Mesenchymal stem cell (in vitro differentiated cells and primary cell): ENCODE measurements at regions not wholly inside any gene's neighbourhood (a gene's known extent, or its start where the extent isn't known, plus 50 kb on each side); places are given as distances from the start of the nearest gene placed in this dataset.

Source experiments
- DNase-seq: peaks from one replicate; pipeline ENCODE4 v3.0.0-alpha.2; 2013
- H2AFZ ChIP-seq: one replicate; pipeline ENCODE4 v1.6.1; 2013; ENCODE audit warnings: low read depth, mild to moderate bottlenecking, control low read depth, inconsistent platforms, low read length, moderate library complexity
- H2AK5ac ChIP-seq: 2 replicates; pipeline ENCODE4 v1.6.1; 2013; ENCODE audit warnings: low read length, moderate library complexity, mild to moderate bottlenecking, inconsistent platforms; ENCODE audit not compliant: severe bottlenecking
- H2BK120ac ChIP-seq: one replicate; pipeline ENCODE4 v1.6.1; 2013; ENCODE audit warnings: low read depth, mild to moderate bottlenecking, inconsistent platforms, low read length, moderate library complexity
- H2BK12ac ChIP-seq, 2 experiments: one replicate each; pipeline ENCODE4 v1.6.1; 2013; ENCODE audit warnings: inconsistent platforms in 2 of 2, low read length in 2 of 2, mild to moderate bottlenecking in 2 of 2, moderate library complexity in 2 of 2, control low read depth in 1 of 2
- H2BK15ac ChIP-seq: one replicate; pipeline ENCODE4 v1.6.1; 2013; ENCODE audit warnings: mild to moderate bottlenecking, low read depth, inconsistent platforms; ENCODE audit not compliant: poor library complexity, severe bottlenecking
- H2BK5ac ChIP-seq: 2 replicates; pipeline ENCODE4 v1.6.1; 2013; ENCODE audit warnings: low read depth, mild to moderate bottlenecking, low read length, control low read depth, inconsistent platforms; ENCODE audit not compliant: poor library complexity, severe bottlenecking
- H3K14ac ChIP-seq, 2 experiments: one replicate each; pipeline ENCODE4 v1.6.1; 2013; ENCODE audit warnings: inconsistent platforms in 2 of 2, low read length in 2 of 2, control low read depth in 1 of 2, mild to moderate bottlenecking in 1 of 2, moderate library complexity in 1 of 2
- H3K18ac ChIP-seq, 2 experiments: one replicate each; pipeline ENCODE4 v1.6.1; 2013; ENCODE audit warnings: inconsistent platforms in 2 of 2, low read length in 2 of 2, control low read depth in 1 of 2, low read depth in 1 of 2, mild to moderate bottlenecking in 1 of 2
- H3K23ac ChIP-seq, 2 experiments: one replicate each; pipeline ENCODE4 v1.6.1; 2013; ENCODE audit warnings: inconsistent platforms in 2 of 2, low read length in 2 of 2, mild to moderate bottlenecking in 2 of 2, moderate library complexity in 2 of 2, control low read depth in 1 of 2
- H3K27ac ChIP-seq: 2 replicates; pipeline ENCODE4 v1.5.1; 2013; ENCODE audit warnings: mild to moderate bottlenecking, moderate library complexity, low read length, control low read depth, inconsistent platforms; ENCODE audit not compliant: poor library complexity, severe bottlenecking
- H3K27me3 ChIP-seq, 2 experiments: 2 replicates each; pipeline versions ENCODE4 v1.6.1 to v1.7.0; 2013; ENCODE audit warnings: low read length in 2 of 2, mild to moderate bottlenecking in 2 of 2, moderate library complexity in 2 of 2, control low read depth in 1 of 2, inconsistent platforms in 1 of 2; ENCODE audit not compliant: control insufficient read depth in 1 of 2, insufficient read depth in 1 of 2
- H3K36me3 ChIP-seq, 2 experiments: 2 replicates each; pipeline versions ENCODE4 v1.6.1 to v1.7.0; 2013; ENCODE audit warnings: low read length in 2 of 2, control low read depth in 1 of 2, inconsistent platforms in 1 of 2, low read depth in 1 of 2, mild to moderate bottlenecking in 1 of 2; ENCODE audit not compliant: insufficient read depth in 2 of 2, control insufficient read depth in 1 of 2
- H3K4ac ChIP-seq, 2 experiments: one replicate each; pipeline ENCODE4 v1.6.1; 2013; ENCODE audit warnings: inconsistent platforms in 2 of 2, low read length in 2 of 2, mild to moderate bottlenecking in 2 of 2, moderate library complexity in 2 of 2, control low read depth in 1 of 2, low read depth in 1 of 2
- H3K4me1 ChIP-seq: 2 replicates; pipeline ENCODE4 v1.6.1; 2013; ENCODE audit warnings: low read depth, low read length, control low read depth; ENCODE audit not compliant: control insufficient read depth, insufficient read depth
- H3K4me2 ChIP-seq: 2 replicates; pipeline ENCODE4 v1.6.1; 2013; ENCODE audit warnings: low read length, mild to moderate bottlenecking, inconsistent platforms; ENCODE audit not compliant: poor library complexity, severe bottlenecking
- H3K4me3 ChIP-seq, 2 experiments: 2 replicates each; pipeline versions ENCODE4 v1.5.1 to v1.7.0; 2013; ENCODE audit warnings: low read length in 2 of 2, mild to moderate bottlenecking in 2 of 2, control low read depth in 1 of 2, low read depth in 1 of 2; ENCODE audit not compliant: insufficient read depth in 1 of 2
- H3K79me1 ChIP-seq: replicated peaks from 2 replicates; pipeline ENCODE4 v1.6.1; 2013; ENCODE audit warnings: mild to moderate bottlenecking, control low read depth, low read length, inconsistent platforms; ENCODE audit not compliant: poor library complexity, severe bottlenecking
- H3K9ac ChIP-seq: 2 replicates; pipeline ENCODE4 v1.7.0; 2013; ENCODE audit warnings: mild to moderate bottlenecking, low read length, moderate library complexity
- H3K9me3 ChIP-seq: 2 replicates; pipeline ENCODE4 v1.7.0; 2013; ENCODE audit warnings: mild to moderate bottlenecking, low read length; ENCODE audit not compliant: control insufficient read depth
- H4K8ac ChIP-seq: one replicate; pipeline ENCODE4 v1.6.1; 2013; ENCODE audit warnings: inconsistent platforms, mild to moderate bottlenecking, low read length, moderate library complexity
- H4K91ac ChIP-seq: one replicate; pipeline ENCODE4 v1.6.1; 2013; ENCODE audit warnings: mild to moderate bottlenecking, low read length, inconsistent platforms
- WGBS: methylation state at CpG from one replicate; pipeline ENCODE4 v1.1.7; 2013; ENCODE audit warnings: mixed read lengths; 5-methylcytosine and 5-hydroxymethylcytosine counted together

GRCh38 chr10:121091961-121092719 lies 241.0 kb downstream of the WDR11 start:
- no peak overlapping the region for H2BK120ac ChIP-seq
- H3K18ac ChIP-seq: no peak overlapping the region
- H3K27me3 ChIP-seq: no peaks in the 10 kb centered on the region
- H3K4me2 ChIP-seq: no peak overlapping the region
- H4K8ac ChIP-seq: no peak overlapping the region
- WGBS: 88% methylated on average over 4 of the region's 5 CpGs
- peak; percentile 74 for DNase-seq
- H3K14ac ChIP-seq: no peak overlapping the region
- no peak overlapping the region for H2AFZ ChIP-seq
- peaks cover 3% of the 10 kb centered on the region for H3K4me1 ChIP-seq
- H3K23ac ChIP-seq: no peak overlapping the region
- H3K9ac ChIP-seq: no peak overlapping the region
- no peaks in the 10 kb centered on the region for H3K9me3 ChIP-seq
- H3K36me3 ChIP-seq: no peaks in the 10 kb centered on the region
- H3K4ac ChIP-seq: no peak overlapping the region
- peak overlapping the region; percentile 76 for H3K27ac ChIP-seq
- H2BK5ac ChIP-seq: no peak overlapping the region
- no peak overlapping the region for H4K91ac ChIP-seq
- H2BK12ac ChIP-seq: peak overlapping the region in 1 of 2 experiments; percentile 4
- H3K4me3 ChIP-seq: no peak overlapping the region
- H2BK15ac ChIP-seq: no peak overlapping the region
- H3K79me1 ChIP-seq: no peaks in the 10 kb centered on the region
- peak overlapping the region; percentile 54 for H2AK5ac ChIP-seq

DNA sequence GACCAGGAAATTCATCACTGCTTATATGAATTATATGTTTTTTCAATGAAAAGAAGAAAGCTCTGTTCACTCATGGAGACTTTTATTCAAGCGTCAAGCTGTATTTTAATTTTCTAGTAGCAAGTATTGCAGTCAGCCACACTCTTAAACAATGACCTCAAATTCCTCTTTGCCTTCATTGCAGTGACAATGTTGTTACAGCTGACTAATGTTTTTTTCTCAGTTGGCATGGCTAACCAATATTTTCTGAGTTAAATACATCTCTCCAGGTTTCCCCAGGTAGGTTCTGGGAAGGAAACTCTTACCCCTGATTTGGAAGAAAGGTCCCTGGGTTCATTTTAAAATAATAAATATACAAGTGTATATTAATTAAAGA lies 241.5 kb downstream of the WDR11 start:
- H2AK5ac ChIP-seq: no peak overlapping the region
- H3K27ac ChIP-seq: peak overlapping the region; percentile 76
- no peak overlapping the region for H3K9ac ChIP-seq
- H3K27me3 ChIP-seq: no peaks in the 10 kb centered on the region
- H2BK12ac ChIP-seq: no peak overlapping the region
- no peak overlapping the region for H3K4me2 ChIP-seq
- H2AFZ ChIP-seq: no peak overlapping the region
- no peak overlapping the region for H3K14ac ChIP-seq
- H2BK15ac ChIP-seq: no peak overlapping the region
- no peak overlapping the region for H4K91ac ChIP-seq
- WGBS: 50% methylated on average over 1 of the region's 1 CpG
- no peak overlapping the region for H3K4ac ChIP-seq
- no peak overlapping the region for H4K8ac ChIP-seq
- H2BK120ac ChIP-seq: no peak overlapping the region
- H3K18ac ChIP-seq: no peak overlapping the region
- no peaks in the 10 kb centered on the region for H3K36me3 ChIP-seq
- H3K4me1 ChIP-seq: peaks cover 3% of the 10 kb centered on the region
- H3K79me1 ChIP-seq: no peaks in the 10 kb centered on the region
- H2BK5ac ChIP-seq: no peak overlapping the region
- DNase-seq: no peak
- no peak overlapping the region for H3K4me3 ChIP-seq
- H3K9me3 ChIP-seq: no peaks in the 10 kb centered on the region
- no peak overlapping the region for H3K23ac ChIP-seq

DNA sequence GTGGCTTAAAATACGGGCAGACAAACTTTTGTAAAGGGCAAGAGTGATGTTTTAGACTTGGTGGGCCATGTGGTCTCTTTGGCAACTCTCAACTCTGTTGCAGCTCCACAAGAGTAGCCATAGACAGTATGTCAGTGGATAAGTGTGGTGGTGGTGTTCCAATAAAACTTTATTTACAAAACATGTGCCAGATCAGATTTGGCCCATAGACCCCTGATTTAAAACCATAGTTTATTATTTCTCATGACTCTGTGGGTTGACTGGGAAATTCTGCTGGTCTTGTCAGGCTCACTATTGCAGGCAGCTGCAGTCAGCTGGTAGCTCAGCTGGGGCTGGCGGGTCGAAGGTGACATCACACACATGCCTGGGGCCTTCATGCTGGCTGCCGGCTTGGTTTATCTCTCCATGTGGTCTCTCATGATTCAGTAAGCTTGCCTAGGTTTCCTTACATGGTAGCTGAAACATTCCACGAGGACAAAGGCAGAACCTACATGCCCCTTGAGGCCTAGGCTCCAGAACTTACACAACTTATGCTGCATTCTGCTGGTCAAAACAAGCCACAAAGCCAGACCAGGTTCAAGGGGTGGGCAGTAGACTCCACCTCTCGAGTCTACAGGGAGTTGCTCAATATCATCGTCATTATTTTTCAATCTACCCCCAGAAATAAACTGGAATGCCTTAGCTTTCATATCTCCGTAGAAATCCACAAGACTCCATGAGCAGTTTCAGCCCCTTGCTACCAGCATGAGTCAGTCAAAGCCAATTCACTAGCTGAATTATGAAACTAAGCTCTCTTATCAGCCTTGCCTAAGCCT lies 245.7 kb downstream of the WDR11 start:
- Histone ChIP-seq H2AFZ (no peak overlapping the region), H3K27me3 (no peaks in the 10 kb centered on the region), H2BK5ac (peak overlapping the region; percentile 88), H3K9ac (no peak overlapping the region), H3K4ac (no peak overlapping the region), H4K91ac (no peak overlapping the region), H3K4me1 (peaks cover under 1% of the 10 kb centered on the region), H3K4me2 (peak overlapping the region; percentile 6), H3K79me1 (no peaks in the 10 kb centered on the region), H3K36me3 (no peaks in the 10 kb centered on the region), H3K27ac (peak overlapping the region; percentile 95), H2BK15ac (no peak overlapping the region), H3K18ac (peak overlapping the region in 1 of 2 experiments; percentile 18), H4K8ac (no peak overlapping the region), H2BK12ac (no peak overlapping the region), H2BK120ac (no peak overlapping the region), H3K9me3 (no peaks in the 10 kb centered on the region), H3K14ac (no peak overlapping the region), H3K4me3 (no peak overlapping the region), H2AK5ac (peak overlapping the region; percentile 44), H3K23ac (no peak overlapping the region)
- peak; percentile 96 for DNase-seq
- 35% methylated on average over 8 of the region's 8 CpGs for WGBS

DNA sequence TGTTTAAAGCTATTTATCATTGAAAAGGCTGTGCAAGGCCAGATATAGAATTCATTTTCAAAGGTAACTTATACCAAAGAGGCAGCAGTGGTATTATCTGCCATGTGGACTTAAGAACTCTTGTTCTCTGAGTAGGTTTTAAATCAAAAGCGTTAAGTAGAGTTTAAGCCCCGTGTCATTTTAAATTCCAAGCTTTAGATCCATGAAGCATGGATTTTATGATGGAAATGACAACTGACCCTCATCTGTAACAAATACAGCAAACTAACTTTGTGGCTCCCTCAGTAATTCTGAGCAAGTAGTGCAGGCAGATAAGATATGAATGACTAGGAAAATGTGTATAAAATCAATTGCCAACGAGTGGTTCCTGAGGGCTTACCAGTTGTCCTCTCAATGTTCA lies 247.0 kb downstream of the WDR11 start:
- Histone ChIP-seq H3K14ac (no peak overlapping the region), H3K4me3 (no peak overlapping the region), H2BK12ac (no peak overlapping the region), H3K18ac (no peak overlapping the region), H3K4me2 (no peak overlapping the region), H4K8ac (no peak overlapping the region), H4K91ac (no peak overlapping the region), H3K4me1 (no peaks in the 10 kb centered on the region), H3K27ac (no peak overlapping the region), H3K36me3 (no peaks in the 10 kb centered on the region), H2BK120ac (no peak overlapping the region), H2AFZ (no peak overlapping the region), H3K9me3 (no peaks in the 10 kb centered on the region), H3K23ac (no peak overlapping the region), H3K27me3 (no peaks in the 10 kb centered on the region), H2BK5ac (no peak overlapping the region), H3K9ac (no peak overlapping the region), H3K79me1 (no peaks in the 10 kb centered on the region), H3K4ac (no peak overlapping the region), H2AK5ac (no peak overlapping the region), H2BK15ac (no peak overlapping the region)
- 96% methylated on average over 2 of the region's 3 CpGs for WGBS
- DNase-seq: no peak
